Endothelial cell of umbilical vein (primary cell): ENCODE measurements at regions not wholly inside any gene's neighbourhood (a gene's known extent, or its start where the extent isn't known, plus 50 kb on each side); places are given as distances from the start of the nearest gene placed in this dataset.

ENCODE experiments used
- BruUV-seq: library from RNA; stranded (reverse); fragments of 400-500 nt; replicated peaks from 2 replicates; lab custom pipeline; 2021; lab: Mats Ljungman, UMichigan
- CTCF ChIA-PET: fragments of 300-600, 350-600 bp; sonication (Branson Sonifier 250); formaldehyde crosslinking; loops from one replicate; lab custom pipeline; 2021; ENCODE audit warnings: antibody characterized with exemption, inconsistent platforms; lab: Charles Lee
- POLR2A ChIA-PET: fragments of 300-600, 350-600 bp; sonication (Branson Sonifier 250); formaldehyde crosslinking; loops from one replicate; lab custom pipeline; 2021; ENCODE audit warnings: antibody characterized with exemption, inconsistent platforms; lab: Charles Lee
- DNase-seq: peaks from one replicate; pipeline ENCODE4 v3.0.0-alpha.2; 2011; ENCODE audit warnings: low read depth, low spot score
- FAIRE-seq: peaks from 2 replicates; lab custom pipeline; 2011; peaks lifted over from hg19 to GRCh38; lab: Jason Lieb, UNC
- H2AFZ ChIP-seq: 2 replicates; pipeline ENCODE4 v1.6.0; 2012; ENCODE audit warnings: low read depth, low read length, control low read depth, inconsistent platforms
- H3K27ac ChIP-seq: 2 replicates; pipeline ENCODE4 v1.5.1; 2011; ENCODE audit warnings: low read depth, mild to moderate bottlenecking, control low read depth, low read length, moderate library complexity; ENCODE audit not compliant: insufficient read depth
- H3K27me3 ChIP-seq, 2 experiments: 2 replicates each; pipeline versions ENCODE4 v1.6.0 to v1.6.1; 2011; ENCODE audit warnings: low read length in 2 of 2, mixed read lengths in 1 of 2; ENCODE audit not compliant: control insufficient read depth in 2 of 2, insufficient read depth in 2 of 2
- H3K36me3 ChIP-seq, 2 experiments: 2 replicates in 1 of 2; 3 replicates in 1 of 2; pipeline ENCODE4 v1.5.1; 2011; ENCODE audit warnings: low read length in 2 of 2, mild to moderate bottlenecking in 1 of 2, moderate library complexity in 1 of 2; ENCODE audit not compliant: control insufficient read depth in 2 of 2, insufficient read depth in 2 of 2; ENCODE audit errors: extremely low read depth in 1 of 2
- H3K4me1 ChIP-seq: 3 replicates; pipeline ENCODE4 v1.5.1; 2011; ENCODE audit warnings: mild to moderate bottlenecking, low read length; ENCODE audit not compliant: control insufficient read depth, insufficient read depth; ENCODE audit errors: extremely low read depth
- H3K4me2 ChIP-seq: 2 replicates; pipeline ENCODE4 v1.6.1; 2011; ENCODE audit warnings: low read length, control low read depth, mixed read lengths; ENCODE audit not compliant: insufficient read depth
- H3K4me3 ChIP-seq, 3 experiments: fragments of 200-600 bp in 1 of 3; sonication (generic), shearing (Covaris generic) in 1 of 3; replicated peaks in 1 of 3; 2 replicates each; pipeline ENCODE4 v1.5.1; 2011 to 2016; ENCODE audit warnings: control low read depth in 3 of 3, low read length in 3 of 3, mild to moderate bottlenecking in 2 of 3, inconsistent platforms in 1 of 3, low read depth in 1 of 3, moderate library complexity in 1 of 3; ENCODE audit not compliant: insufficient read depth in 1 of 3
- H3K79me2 ChIP-seq: 2 replicates; pipeline ENCODE4 v1.6.0; 2012; ENCODE audit warnings: low read length, inconsistent platforms; ENCODE audit not compliant: control insufficient read depth, insufficient read depth
- H3K9ac ChIP-seq: replicated peaks from 2 replicates; pipeline ENCODE3; 2011; ENCODE audit warnings: low read length, control low read depth; ENCODE audit not compliant: insufficient read depth; ENCODE audit errors: extremely low read depth
- H3K9me1 ChIP-seq: replicated peaks from 3 replicates; pipeline ENCODE4 v1.6.0; 2011; ENCODE audit warnings: mild to moderate bottlenecking, low read length; ENCODE audit not compliant: control insufficient read depth, insufficient read depth; ENCODE audit errors: extremely low read depth
- H3K9me3 ChIP-seq: replicated peaks from 2 replicates; pipeline ENCODE4 v1.5.1; 2012; ENCODE audit warnings: low read length, inconsistent platforms; ENCODE audit not compliant: control insufficient read depth, insufficient read depth
- H4K20me1 ChIP-seq: replicated peaks from 2 replicates; pipeline ENCODE3; 2011; ENCODE audit warnings: mild to moderate bottlenecking, low read length; ENCODE audit not compliant: control insufficient read depth, insufficient read depth; ENCODE audit errors: extremely low read depth
- CTCF ChIP-seq, 2 donors: IDR thresholded peaks; 1 replicate in 1 of 2; 2 replicates in 1 of 2; pipeline ENCODE4 v1.5.1; 2011; ENCODE audit warnings: low read length in 2 of 2, mild to moderate bottlenecking in 2 of 2, moderate library complexity in 2 of 2, control low read depth in 1 of 2, inconsistent platforms in 1 of 2, low read depth in 1 of 2; ENCODE audit not compliant: insufficient read depth in 1 of 2; ENCODE audit errors: extremely low read depth in 1 of 2
- EZH2 ChIP-seq: IDR thresholded peaks from 2 replicates; pipeline ENCODE4 v1.6.1; 2012; ENCODE audit warnings: borderline replicate concordance, low read depth, mild to moderate bottlenecking, moderate library complexity, low read length, inconsistent platforms; ENCODE audit not compliant: severe bottlenecking
- FOS ChIP-seq: IDR thresholded peaks from 2 replicates; pipeline ENCODE4 v1.6.1; 2011; ENCODE audit warnings: mild to moderate bottlenecking, low read length, moderate library complexity, borderline replicate concordance; ENCODE audit not compliant: insufficient read depth
- GATA2 ChIP-seq: IDR thresholded peaks from 2 replicates; pipeline ENCODE4 v1.7.0; 2011; ENCODE audit warnings: low read depth, mild to moderate bottlenecking, moderate library complexity, mixed read lengths, low read length; ENCODE audit not compliant: insufficient read length, insufficient read depth
- JUN ChIP-seq: IDR thresholded peaks from 2 replicates; pipeline ENCODE4 v1.6.1; 2011; ENCODE audit warnings: borderline replicate concordance, low read depth; ENCODE audit not compliant: insufficient read length, insufficient read depth
- MAX ChIP-seq: IDR thresholded peaks from 2 replicates; pipeline ENCODE4 v1.6.1; 2011; ENCODE audit not compliant: insufficient read depth, insufficient read length
- MYC ChIP-seq: IDR thresholded peaks from one replicate; pipeline ENCODE4 v1.6.1; 2011; ENCODE audit warnings: mild to moderate bottlenecking, low read depth, low read length
- POLR2A ChIP-seq: IDR thresholded peaks from 2 replicates; pipeline ENCODE4 v1.6.1; 2012; ENCODE audit warnings: low read depth, mild to moderate bottlenecking, control low read depth, low read length
- POLR2AphosphoS5 ChIP-seq: IDR thresholded peaks from 2 replicates; pipeline ENCODE4 v1.6.1; 2012; ENCODE audit warnings: low read depth, mild to moderate bottlenecking, control low read depth, low read length, moderate library complexity; ENCODE audit not compliant: insufficient read depth
- dilution Hi-C: fragments of 300-500 bp; cut with MboI; formaldehyde crosslinking; loops from one replicate; pipeline ENCODE4 v1.15.0; 2019; ENCODE audit warnings: low sequenced_read_pairs; ENCODE audit not compliant: extremely low pct_ligation_motif_present
- intact Hi-C: fragments of 100-400 bp; cut with micrococcal nuclease; formaldehyde crosslinking; loops from one replicate; pipeline ENCODE4 v1.10.0; 2022

- H2AFZ ChIP-seq = no peak overlapping the region
- no TSS peak for BruUV-seq
- H3K9me1 ChIP-seq = no peaks in the 10 kb centered on the region
- no peak overlapping the region for H3K27ac ChIP-seq
- no peak overlapping the region for H3K9ac ChIP-seq
- no peaks in the 10 kb centered on the region for H3K27me3 ChIP-seq
- no peak overlapping the region for H3K4me3 ChIP-seq
- no peak for FAIRE-seq
- TF ChIP-seq POLR2A = no peak
- TF ChIP-seq EZH2 = no peak
- TF ChIP-seq JUN = no peak
- no peak for TF ChIP-seq CTCF (IDR thresholded peaks at IDR 0.05; ENCODE audit: extremely low read depth in 1 of 2, insufficient read depth in 1 of 2, low read depth in 1 of 2, low read length in 2 of 2)
- no peak for TF ChIP-seq MAX
- TF ChIP-seq MYC = no peak
- no peak for TF ChIP-seq GATA2
- no peak for TF ChIP-seq FOS
- TF ChIP-seq POLR2AphosphoS5 = no peak
- DNase-seq = no peak
- dilution Hi-C loops (no loop called here), intact Hi-C loops (no loop called here)
- no peaks in the 10 kb centered on the region for H3K36me3 ChIP-seq
- H3K79me2 ChIP-seq = no peaks in the 10 kb centered on the region
- no peaks in the 10 kb centered on the region for H3K4me1 ChIP-seq
- ChIA-PET POLR2A (no interaction called here), CTCF (no interaction called here)
- H4K20me1 ChIP-seq = no peaks in the 10 kb centered on the region
- peaks cover 3% of the 10 kb centered on the region for H3K9me3 ChIP-seq
- H3K4me2 ChIP-seq = no peak overlapping the region
These were observed 203.4 kb upstream of the ZNF507 start for GRCh38 chr19:32141840-32142511.
